ENCODE measurements at regions not wholly inside any gene's neighbourhood (a gene's known extent, or its start where the extent isn't known, plus 50 kb on each side); places are given as distances from the start of the nearest gene placed in this dataset.

DNA sequence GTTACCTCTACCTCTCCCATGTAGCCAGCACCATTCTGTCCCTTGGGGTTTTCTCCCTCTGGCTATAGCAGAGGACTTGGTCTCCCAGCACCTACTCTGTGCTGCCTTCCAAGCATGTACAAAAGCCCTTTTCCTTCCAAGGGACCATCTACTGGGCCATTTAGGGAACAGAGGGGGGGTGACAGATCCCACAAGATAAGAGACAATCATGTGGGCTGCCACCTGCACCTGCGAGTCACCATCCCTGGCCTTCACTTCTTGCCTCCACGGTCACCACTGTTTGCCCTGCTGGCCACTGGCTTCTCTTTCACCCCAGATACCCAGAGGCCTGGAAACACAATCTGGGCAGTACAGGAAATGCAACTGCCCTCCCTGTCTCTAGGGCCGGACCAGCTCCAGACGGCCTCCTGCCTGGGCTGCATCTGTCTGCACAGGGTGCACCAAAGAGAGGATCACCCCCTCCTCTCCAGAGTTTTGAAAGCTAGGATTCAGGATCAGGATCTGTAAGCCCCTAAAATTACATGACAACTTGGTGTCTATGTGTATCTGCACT, 160.8 kb upstream of the NECTIN1 start:
- no TSS peak for BruUV-seq (replicated peaks)
- H3K9ac ChIP-seq (replicated peaks; ENCODE audit: extremely low read depth, insufficient read depth, low read length), result no peak overlapping the region
- H3K4me3 ChIP-seq (replicated peaks in 1 of 3; ENCODE audit: insufficient read depth in 1 of 3, low read depth in 1 of 3, low read length in 3 of 3), result no peak overlapping the region
- no peaks in the 10 kb centered on the region for H4K20me1 ChIP-seq (replicated peaks; ENCODE audit: control insufficient read depth, extremely low read depth, insufficient read depth, low read length)
- no peaks in the 10 kb centered on the region for H3K27me3 ChIP-seq (ENCODE audit: control insufficient read depth in 2 of 2, insufficient read depth in 2 of 2, low read length in 2 of 2)
- ChIA-PET CTCF (no interaction called here), POLR2A (no interaction called here)
- DNase-seq (ENCODE audit: low read depth, low spot score) (no peak), FAIRE-seq (no peak)
- no peaks in the 10 kb centered on the region for H3K4me1 ChIP-seq (ENCODE audit: control insufficient read depth, extremely low read depth, insufficient read depth, low read length)
- no peaks in the 10 kb centered on the region for H3K36me3 ChIP-seq (ENCODE audit: control insufficient read depth in 2 of 2, extremely low read depth in 1 of 2, insufficient read depth in 2 of 2, low read length in 2 of 2)
- H3K79me2 ChIP-seq (ENCODE audit: control insufficient read depth, insufficient read depth, low read length), result no peaks in the 10 kb centered on the region
- TF ChIP-seq MAX (IDR thresholded peaks at IDR 0.05; ENCODE audit: insufficient read depth, insufficient read length) (no peak), JUN (IDR thresholded peaks at IDR 0.05; ENCODE audit: borderline replicate concordance, insufficient read depth, insufficient read length, low read depth) (no peak), MYC (IDR thresholded peaks at IDR 0.05; ENCODE audit: low read depth, low read length) (no peak), GATA2 (IDR thresholded peaks at IDR 0.05; ENCODE audit: insufficient read depth, insufficient read length, low read depth, low read length) (no peak), EZH2 (IDR thresholded peaks at IDR 0.05; ENCODE audit: borderline replicate concordance, low read depth, low read length, severe bottlenecking) (no peak), FOS (IDR thresholded peaks at IDR 0.05; ENCODE audit: borderline replicate concordance, insufficient read depth, low read length) (no peak), POLR2A (IDR thresholded peaks at IDR 0.05; ENCODE audit: low read depth, low read length) (no peak), POLR2AphosphoS5 (IDR thresholded peaks at IDR 0.05; ENCODE audit: insufficient read depth, low read depth, low read length) (no peak)
- TF ChIP-seq, protein P1, sequence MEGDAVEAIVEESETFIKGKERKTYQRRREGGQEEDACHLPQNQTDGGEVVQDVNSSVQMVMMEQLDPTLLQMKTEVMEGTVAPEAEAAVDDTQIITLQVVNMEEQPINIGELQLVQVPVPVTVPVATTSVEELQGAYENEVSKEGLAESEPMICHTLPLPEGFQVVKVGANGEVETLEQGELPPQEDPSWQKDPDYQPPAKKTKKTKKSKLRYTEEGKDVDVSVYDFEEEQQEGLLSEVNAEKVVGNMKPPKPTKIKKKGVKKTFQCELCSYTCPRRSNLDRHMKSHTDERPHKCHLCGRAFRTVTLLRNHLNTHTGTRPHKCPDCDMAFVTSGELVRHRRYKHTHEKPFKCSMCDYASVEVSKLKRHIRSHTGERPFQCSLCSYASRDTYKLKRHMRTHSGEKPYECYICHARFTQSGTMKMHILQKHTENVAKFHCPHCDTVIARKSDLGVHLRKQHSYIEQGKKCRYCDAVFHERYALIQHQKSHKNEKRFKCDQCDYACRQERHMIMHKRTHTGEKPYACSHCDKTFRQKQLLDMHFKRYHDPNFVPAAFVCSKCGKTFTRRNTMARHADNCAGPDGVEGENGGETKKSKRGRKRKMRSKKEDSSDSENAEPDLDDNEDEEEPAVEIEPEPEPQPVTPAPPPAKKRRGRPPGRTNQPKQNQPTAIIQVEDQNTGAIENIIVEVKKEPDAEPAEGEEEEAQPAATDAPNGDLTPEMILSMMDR (IDR thresholded peaks at IDR 0.05; ENCODE audit: extremely low read depth in 1 of 2, insufficient read depth in 1 of 2, low read depth in 1 of 2, low read length in 2 of 2), result no peak
- no peaks in the 10 kb centered on the region for H3K9me1 ChIP-seq (replicated peaks; ENCODE audit: control insufficient read depth, extremely low read depth, insufficient read depth, low read length)
- dilution Hi-C loops (cut with MboI; ENCODE audit: extremely low pct_ligation_motif_present, low sequenced_read_pairs), result no loop called here
- no peak overlapping the region for H2AFZ ChIP-seq (ENCODE audit: low read depth, low read length)
- intact Hi-C loops (cut with micrococcal nuclease), result no loop called here
- no peaks in the 10 kb centered on the region for H3K9me3 ChIP-seq (replicated peaks; ENCODE audit: control insufficient read depth, insufficient read depth, low read length)
- no peak overlapping the region for H3K27ac ChIP-seq (ENCODE audit: insufficient read depth, low read depth, low read length)
- H3K4me2 ChIP-seq (ENCODE audit: insufficient read depth, low read length), result no peak overlapping the region

Measured in endothelial cell of umbilical vein (primary cell).